Stomach (tissue), 4 donors: ENCODE measurements at regions not wholly inside any gene's neighbourhood (a gene's known extent, or its start where the extent isn't known, plus 50 kb on each side); places are given as distances from the start of the nearest gene placed in this dataset.

Experiments
- EP300 ChIP-seq: sonication (generic); formaldehyde crosslinking; IDR thresholded peaks from one replicate; pipeline ENCODE4 v1.6.1; 2017; ENCODE audit warnings: antibody characterized with exemption
- POLR2A ChIP-seq, 4 donors: fragments of 450-650 bp; IDR thresholded peaks; one replicate each; pipeline ENCODE4 v1.6.1; 2016; ENCODE audit warnings: antibody characterized with exemption in 4 of 4, control low read depth in 2 of 4, mild to moderate bottlenecking in 1 of 4, moderate library complexity in 1 of 4
- TF ChIP-seq, protein P1 (sequence below), 7 experiments: fragments of 450-650 bp in 4 of 7; fragments of 200-600 bp in 3 of 7; sonication (generic) in 3 of 7; IDR thresholded peaks; one replicate each; pipeline ENCODE4 v1.5.1; 2016 to 2019; ENCODE audit warnings: antibody characterized with exemption in 7 of 7, control low read depth in 2 of 7, mild to moderate bottlenecking in 1 of 7

DNA sequence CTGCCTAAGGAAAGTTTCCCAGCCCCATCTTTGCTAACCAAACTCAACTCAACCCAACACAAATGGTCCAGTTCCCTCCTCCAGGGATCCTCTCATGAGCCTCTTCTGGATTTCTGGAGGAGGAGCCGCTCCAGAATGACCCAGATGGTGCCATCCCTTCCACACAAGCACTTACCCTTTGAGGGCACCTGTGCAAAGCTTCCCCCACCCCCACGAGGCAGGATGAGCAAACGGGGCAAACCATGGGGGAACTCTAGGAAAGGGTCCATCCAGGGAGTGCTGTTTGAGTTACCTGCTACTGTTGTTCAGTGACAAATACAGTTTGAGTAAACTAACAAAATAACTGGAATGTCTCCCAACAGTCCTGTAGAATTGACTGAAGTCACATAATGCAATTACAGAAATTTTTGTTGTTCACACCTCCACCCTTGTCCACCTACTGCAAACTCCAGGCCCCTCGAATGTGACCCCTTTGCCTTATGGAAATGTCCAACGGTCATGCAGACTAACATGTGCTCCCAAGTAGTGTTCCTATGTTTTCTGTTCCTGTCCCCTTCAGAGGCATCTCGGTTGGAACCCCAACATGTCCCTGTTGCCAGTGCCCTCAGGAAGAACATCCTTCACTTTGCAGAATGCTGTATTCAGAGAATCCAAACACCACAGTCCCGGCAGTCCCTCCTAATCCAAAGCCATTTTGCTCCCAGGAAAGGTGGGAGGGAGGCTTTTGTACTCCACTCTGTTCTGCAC, 160.1 kb downstream of the RRAGC start:
- TF ChIP-seq, protein P1, sequence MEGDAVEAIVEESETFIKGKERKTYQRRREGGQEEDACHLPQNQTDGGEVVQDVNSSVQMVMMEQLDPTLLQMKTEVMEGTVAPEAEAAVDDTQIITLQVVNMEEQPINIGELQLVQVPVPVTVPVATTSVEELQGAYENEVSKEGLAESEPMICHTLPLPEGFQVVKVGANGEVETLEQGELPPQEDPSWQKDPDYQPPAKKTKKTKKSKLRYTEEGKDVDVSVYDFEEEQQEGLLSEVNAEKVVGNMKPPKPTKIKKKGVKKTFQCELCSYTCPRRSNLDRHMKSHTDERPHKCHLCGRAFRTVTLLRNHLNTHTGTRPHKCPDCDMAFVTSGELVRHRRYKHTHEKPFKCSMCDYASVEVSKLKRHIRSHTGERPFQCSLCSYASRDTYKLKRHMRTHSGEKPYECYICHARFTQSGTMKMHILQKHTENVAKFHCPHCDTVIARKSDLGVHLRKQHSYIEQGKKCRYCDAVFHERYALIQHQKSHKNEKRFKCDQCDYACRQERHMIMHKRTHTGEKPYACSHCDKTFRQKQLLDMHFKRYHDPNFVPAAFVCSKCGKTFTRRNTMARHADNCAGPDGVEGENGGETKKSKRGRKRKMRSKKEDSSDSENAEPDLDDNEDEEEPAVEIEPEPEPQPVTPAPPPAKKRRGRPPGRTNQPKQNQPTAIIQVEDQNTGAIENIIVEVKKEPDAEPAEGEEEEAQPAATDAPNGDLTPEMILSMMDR (IDR thresholded peaks at IDR 0.05), result no peak
- TF ChIP-seq POLR2A (IDR thresholded peaks at IDR 0.05) (no peak), EP300 (no peak)
